ENCODE measurements at regions not wholly inside any gene's neighbourhood (a gene's known extent, or its start where the extent isn't known, plus 50 kb on each side); places are given as distances from the start of the nearest gene placed in this dataset.

GRCh38 chr4:128353791-128354190, 66.2 kb upstream of the PGRMC2 start (continued):
- TF ChIP-seq TEAD4 (IDR thresholded peaks at IDR 0.05; ENCODE audit: low read length) (no peak), TEAD4 (CRISPR knock-in tag; IDR thresholded peaks at IDR 0.05; ENCODE audit: borderline replicate concordance) (no peak), SMARCC2 (IDR thresholded peaks at IDR 0.05; ENCODE audit: low read depth) (no peak), TOE1 (IDR thresholded peaks at IDR 0.05; ENCODE audit: borderline replicate concordance) (no peak), TOE1 (CRISPR knock-in tag; IDR thresholded peaks at IDR 0.05; ENCODE audit: borderline replicate concordance, low read depth) (no peak), ZBTB5 (IDR thresholded peaks at IDR 0.05) (no peak), NCOR1 (IDR thresholded peaks at IDR 0.05) (no peak), HES1 (IDR thresholded peaks at IDR 0.05; ENCODE audit: low read depth) (no peak), STAT6 (CRISPR knock-in tag; IDR thresholded peaks at IDR 0.05) (no peak)
